GM18870 (cell line): ENCODE measurements at regions not wholly inside any gene's neighbourhood (a gene's known extent, or its start where the extent isn't known, plus 50 kb on each side); places are given as distances from the start of the nearest gene placed in this dataset.
"Not testable (repeated sequence)": the region's sequence is repeated elsewhere in the genome, so short reads cannot be mapped to it uniquely, and the experiment has no call there.

Source experiments
- ATAC-seq: cut with Tn5 transposase; IDR thresholded peaks from one replicate; pipeline ENCODE4 v1.9.1; 2021; ENCODE audit warnings: moderate library complexity; ENCODE audit not compliant: unreplicated experiment

- no peak for ATAC-seq
Observed at GRCh38 chr12:67028529-67028928, 240.6 kb upstream of the CAND1 start.

DNA sequence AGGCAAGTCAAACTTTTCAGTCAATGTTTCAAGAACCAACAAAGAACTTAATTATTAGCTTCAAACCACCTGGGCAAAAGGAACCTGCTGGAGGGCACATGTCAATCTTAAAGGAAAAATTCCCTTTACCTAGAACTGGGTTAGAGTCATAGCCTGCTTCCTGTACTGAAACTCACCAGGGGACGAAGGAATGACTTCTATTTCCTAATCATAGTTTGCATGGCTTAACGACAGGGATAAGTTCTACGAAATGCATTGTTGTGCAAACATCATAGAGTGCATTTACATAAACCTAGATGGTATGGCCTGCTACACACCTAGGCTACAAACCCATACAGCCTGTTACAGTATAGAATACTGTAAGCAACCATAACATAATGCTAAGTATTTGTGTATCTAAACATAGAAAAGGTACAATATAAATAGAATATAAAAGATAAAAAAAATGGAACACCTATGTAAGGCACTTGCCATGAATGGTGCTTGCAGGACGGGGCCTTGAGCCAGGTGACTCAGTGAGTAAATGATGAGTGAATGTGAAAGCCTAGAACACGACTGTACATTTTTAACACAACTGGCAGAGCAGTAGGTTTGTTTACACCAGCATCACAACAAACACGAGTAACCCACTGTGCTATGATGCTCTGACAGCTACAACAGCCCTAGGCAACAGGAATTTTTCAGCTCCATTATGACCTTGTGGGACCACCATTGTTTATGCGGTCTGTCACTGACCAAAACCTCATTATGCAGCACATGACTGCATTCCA, 234.9 kb upstream of the CAND1 start:
- ATAC-seq, result no peak

DNA sequence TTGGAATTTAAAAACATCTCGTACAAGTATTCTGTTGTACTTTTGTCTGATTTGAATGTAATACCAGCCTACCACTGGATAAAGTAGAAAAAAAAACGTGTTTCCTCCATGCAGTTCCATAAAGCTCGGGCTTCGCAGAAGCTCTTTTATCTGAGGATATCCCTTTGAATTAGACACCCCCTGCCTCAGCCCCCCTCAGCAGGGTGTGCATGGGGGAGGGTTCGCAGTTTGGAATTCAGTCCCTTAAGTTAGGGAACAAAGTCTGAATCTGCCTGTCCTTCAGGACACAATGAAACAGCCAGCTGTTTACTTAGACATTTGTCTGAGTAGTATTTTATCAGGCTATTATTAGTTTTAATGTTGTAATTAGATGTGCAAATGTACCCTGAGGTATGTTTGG, 234.0 kb upstream of the CAND1 start:
- no peak for ATAC-seq

DNA sequence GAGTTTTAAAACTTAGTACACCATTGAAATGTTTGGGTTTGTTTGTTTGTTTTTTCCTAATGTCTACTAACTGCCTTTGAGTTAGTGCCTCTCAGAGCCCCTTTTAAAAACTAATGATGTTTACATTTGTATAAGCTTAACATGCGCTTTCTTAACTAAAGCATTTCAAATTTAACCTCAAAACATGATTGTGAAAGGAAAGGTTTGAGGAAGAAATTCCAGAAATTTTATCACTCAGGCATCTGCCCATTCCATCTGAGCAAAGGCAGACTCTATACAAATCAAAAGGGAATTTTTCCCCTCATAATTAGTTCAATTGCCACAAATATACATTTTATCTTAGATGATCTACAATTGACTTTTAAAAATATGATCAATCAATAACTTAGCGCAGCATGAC, 230.7 kb upstream of the CAND1 start:
- ATAC-seq, result no peak

DNA sequence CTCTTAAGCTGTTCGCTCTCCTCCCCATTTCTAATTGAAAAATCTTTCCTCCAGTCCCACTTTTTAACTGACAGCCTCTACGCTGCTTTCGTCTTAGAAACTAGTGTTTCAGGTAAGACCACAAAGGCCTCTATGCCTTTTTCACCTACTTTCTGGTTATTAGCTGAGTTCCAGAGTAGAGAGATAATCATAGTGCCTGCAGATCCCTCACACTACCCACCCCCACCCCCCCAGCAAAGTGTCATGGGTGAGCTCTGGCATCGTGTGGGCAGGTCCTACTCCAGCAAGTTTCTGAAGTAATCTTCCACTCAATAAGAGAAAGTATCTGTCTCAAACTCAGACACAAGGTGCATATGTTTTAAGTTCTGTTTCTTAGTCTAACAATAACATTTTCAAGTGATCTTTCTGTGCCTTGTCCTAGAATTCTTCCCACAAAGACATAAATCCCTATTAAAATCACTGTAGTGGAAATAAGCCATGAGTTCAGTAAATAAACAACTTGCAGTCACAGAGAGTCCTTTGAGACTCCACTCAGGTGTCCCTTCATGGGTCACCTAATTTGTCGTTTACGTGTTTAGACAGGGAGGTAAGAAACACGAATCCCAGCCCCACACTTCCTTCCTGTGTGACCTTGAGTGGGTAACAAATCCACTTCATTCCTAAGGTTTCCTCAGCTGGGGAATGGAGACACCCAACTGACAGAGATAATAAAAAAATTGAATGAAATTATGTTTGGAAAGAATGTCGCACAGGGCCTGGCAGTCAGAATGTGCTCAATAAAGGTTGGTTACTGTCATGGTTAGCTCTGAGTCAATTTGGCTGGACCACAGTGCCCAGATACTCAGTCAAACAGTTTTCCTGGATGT, 228.9 kb upstream of the CAND1 start:
- ATAC-seq, result no peak

GRCh38 chr12:67040861-67041137, 228.4 kb upstream of the CAND1 start:
- no peak for ATAC-seq

DNA sequence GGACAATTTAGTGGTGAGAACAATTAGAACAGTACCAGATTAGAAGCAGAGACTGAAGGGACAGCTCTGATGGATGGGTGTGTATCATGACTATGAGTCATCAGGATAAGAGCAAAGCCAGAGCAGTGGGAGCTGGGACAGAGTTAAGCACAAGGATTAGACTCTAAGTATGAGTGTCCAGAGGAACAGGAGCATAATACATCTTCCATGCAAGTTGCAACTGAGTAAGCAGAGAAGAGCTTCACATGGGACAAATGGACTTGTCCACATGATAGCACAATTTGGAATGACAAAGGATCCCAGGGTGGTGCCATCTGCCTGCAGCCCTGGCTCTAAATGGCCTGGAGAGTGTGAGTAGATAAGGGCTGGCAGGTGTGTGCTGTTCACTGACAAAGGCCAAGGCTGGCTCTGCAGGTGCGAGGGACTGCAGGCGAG, 226.4 kb upstream of the CAND1 start:
- ATAC-seq, result no peak

- ATAC-seq, result no peak
Observed at GRCh38 chr12:67043771-67044170, 225.4 kb upstream of the CAND1 start.

DNA sequence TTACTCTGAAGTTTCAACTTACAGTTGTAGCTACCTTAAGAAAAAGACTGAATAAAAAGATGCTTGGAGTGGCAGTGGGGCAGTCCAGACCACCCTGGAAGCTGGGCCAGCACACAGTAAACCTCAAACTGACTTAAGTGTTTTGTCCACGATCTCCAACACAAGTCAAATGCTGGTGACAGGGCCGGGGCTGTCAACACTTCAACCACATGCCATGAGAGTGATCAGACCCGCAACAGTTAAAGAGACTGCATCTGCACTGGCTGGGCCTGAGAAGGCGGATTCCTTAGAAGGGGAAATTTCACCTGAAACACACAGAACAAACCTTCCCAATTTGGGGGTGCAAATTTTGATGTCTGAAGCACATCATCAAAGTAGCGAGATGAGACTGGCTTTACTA, 223.5 kb upstream of the CAND1 start:
- no peak for ATAC-seq

DNA sequence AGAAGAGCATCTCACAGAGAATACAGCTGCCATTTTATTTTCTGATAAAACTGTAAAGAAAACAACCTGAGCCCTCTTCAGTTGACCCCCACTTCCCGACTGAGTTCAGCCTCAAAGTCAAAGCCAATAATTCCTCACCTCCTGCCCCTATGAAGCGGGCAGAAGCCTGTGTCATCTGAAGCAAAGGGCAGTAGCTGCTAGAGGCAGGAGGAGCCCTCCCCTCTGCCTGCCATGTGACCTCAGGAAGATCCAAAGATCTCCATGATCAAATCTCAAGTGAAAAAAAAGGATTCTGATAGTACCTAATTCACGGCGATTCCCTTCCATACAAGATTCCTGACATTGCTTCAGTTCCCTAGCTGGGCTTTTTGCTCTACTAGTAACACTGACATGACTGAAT, 223.1 kb upstream of the CAND1 start:
- no peak for ATAC-seq

- no peak for ATAC-seq
Observed at GRCh38 chr12:67047634-67048033, 221.5 kb upstream of the CAND1 start.

DNA sequence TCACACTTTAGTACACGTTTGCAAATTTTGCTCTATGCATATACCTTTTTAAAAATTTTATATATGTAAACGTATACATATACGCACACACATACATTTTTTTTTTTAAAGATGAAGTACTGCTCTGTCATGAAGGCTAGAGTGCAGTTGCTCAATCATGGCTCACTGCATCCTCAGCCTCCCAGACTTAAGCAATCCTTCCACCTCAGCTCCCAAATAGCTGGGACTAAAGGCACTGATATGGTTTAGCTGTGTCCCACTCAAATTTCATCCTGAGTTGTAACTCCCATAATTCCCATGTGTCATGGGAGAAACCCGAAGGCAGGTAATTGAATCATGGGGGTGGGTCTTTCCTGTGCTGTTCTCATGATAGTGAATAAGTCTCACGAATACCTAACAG, 220.8 kb upstream of the CAND1 start:
- no peak for ATAC-seq

- ATAC-seq, result not testable (repeated sequence)
Observed at GRCh38 chr12:67049199-67049598, 220.0 kb upstream of the CAND1 start.

DNA sequence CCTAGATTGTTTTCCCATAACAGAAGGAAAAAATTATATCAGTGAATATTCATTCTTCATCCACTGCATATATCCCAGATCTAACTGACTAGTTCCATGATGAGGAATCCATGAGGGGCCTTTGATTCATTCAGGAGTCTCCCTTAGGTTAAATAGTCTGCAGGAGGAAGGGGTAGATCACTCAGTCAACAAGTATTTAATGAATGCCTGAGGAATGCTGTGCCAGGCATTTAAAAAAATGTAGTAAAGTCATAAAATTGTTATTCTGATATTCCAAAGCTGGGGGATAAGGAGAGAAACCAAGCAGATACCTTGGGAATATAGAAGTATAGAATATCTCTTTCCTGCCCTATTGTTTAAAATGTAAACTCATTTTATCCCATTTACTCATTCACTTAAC, 216.2 kb upstream of the CAND1 start:
- ATAC-seq, result no peak

- ATAC-seq, result no peak
Observed at GRCh38 chr12:67056329-67056728, 212.8 kb upstream of the CAND1 start.

- no peak for ATAC-seq
Observed at GRCh38 chr12:67057072-67057471, 212.1 kb upstream of the CAND1 start.

GRCh38 chr12:67062193-67062592, 207.0 kb upstream of the CAND1 start:
- ATAC-seq, result no peak

GRCh38 chr12:67067453-67068203, 201.5 kb upstream of the CAND1 start:
- ATAC-seq, result no peak

DNA sequence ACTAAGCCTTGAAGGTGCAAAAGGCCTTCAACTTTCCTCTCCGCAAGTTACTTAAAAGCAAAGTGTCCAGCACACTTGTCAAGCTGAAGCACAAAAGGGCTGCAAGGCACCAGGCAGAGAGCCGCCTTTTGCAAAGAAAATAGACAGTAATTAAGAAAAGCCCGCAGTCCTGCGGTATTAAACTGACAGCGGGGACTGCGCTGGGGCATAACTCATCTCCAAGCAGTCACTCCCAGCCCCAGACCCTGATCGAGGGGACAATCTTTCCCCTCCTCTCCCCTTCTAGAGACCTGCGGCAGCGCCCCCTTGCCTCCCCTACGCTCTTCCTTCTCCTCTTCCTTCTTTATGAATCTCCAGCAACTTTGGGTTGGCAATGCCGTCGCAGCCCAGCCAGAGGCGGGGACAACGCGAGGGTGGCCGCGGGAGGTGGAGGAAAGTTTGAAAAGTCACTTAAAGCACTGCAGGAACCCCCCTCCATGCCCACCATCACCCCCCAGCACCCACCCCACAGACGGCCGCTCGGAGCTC, 200.9 kb upstream of the CAND1 start:
- no peak for ATAC-seq

- ATAC-seq, result no peak
Observed at GRCh38 chr12:67068761-67069450, 200.3 kb upstream of the CAND1 start.
